GM12873 (cell line): ENCODE measurements at regions not wholly inside any gene's neighbourhood (a gene's known extent, or its start where the extent isn't known, plus 50 kb on each side); places are given as distances from the start of the nearest gene placed in this dataset.

Source experiments
- CTCF ChIP-seq: IDR thresholded peaks from 2 replicates; pipeline ENCODE4 v1.5.1; 2012; ENCODE audit warnings: low read depth, mild to moderate bottlenecking, moderate library complexity, low read length, control low read depth; ENCODE audit not compliant: insufficient read depth; ENCODE audit errors: missing control alignments

GRCh38 chr11:10379426-10379825 lies 74.6 kb downstream of the ADM start:
- no peak for TF ChIP-seq CTCF

- TF ChIP-seq CTCF: no peak
Observed at GRCh38 chr11:10379871-10380568, 75.0 kb upstream of the AMPD3 start.

- TF ChIP-seq CTCF: no peak
Observed at GRCh38 chr11:10380921-10381320, 74.1 kb upstream of the AMPD3 start.

- TF ChIP-seq CTCF: no peak
Observed at GRCh38 chr11:10381736-10382135, 73.3 kb upstream of the AMPD3 start.

- no peak for TF ChIP-seq CTCF
Observed at GRCh38 chr11:10382518-10382917, 72.5 kb upstream of the AMPD3 start.

- TF ChIP-seq CTCF: no peak
Observed at GRCh38 chr11:10385696-10386095, 69.4 kb upstream of the AMPD3 start.

- TF ChIP-seq CTCF: no peak
Observed at GRCh38 chr11:10386361-10386760, 68.7 kb upstream of the AMPD3 start.
